Stimulated activated CD8-positive, alpha-beta memory T cell treated with anti-CD3 and anti-CD28 coated beads, Interleukin-15, amount 100 ng/mL, for 48 hours (primary cell): ENCODE measurements at regions not wholly inside any gene's neighbourhood (a gene's known extent, or its start where the extent isn't known, plus 50 kb on each side); places are given as distances from the start of the nearest gene placed in this dataset.
A peak's percentile ranks its signal among the peaks of the same experiment; 100 is the strongest.
"Not testable (repeated sequence)": the region's sequence is repeated elsewhere in the genome, so short reads cannot be mapped to it uniquely, and the experiment has no call there.

Experiments used
- DNase-seq, 2 donors: peaks; one replicate each; pipeline ENCODE4 v3.0.0-alpha.2; 2020; ENCODE audit warnings: low read depth in 2 of 2

DNA sequence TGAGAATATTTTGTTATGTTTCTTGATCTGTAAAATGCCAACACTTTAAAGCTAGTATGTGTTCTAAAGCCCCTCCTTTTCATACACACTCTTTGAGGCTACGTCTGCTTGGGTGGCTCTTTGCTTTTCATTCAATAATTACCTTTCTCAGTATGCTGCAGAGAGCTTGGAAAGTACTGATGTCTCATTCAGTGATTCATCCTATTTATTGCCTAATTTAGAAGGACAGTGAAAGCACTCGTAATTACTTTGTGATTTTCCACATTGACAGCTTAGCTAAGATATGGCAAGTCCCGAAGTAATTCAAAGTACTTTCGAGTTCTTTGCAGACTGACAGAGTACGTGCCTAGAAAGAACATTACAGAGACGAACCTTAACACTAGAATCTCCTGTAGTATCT is 57.2 kb downstream of the BMP15 start:
- DNase-seq: no peak

DNA sequence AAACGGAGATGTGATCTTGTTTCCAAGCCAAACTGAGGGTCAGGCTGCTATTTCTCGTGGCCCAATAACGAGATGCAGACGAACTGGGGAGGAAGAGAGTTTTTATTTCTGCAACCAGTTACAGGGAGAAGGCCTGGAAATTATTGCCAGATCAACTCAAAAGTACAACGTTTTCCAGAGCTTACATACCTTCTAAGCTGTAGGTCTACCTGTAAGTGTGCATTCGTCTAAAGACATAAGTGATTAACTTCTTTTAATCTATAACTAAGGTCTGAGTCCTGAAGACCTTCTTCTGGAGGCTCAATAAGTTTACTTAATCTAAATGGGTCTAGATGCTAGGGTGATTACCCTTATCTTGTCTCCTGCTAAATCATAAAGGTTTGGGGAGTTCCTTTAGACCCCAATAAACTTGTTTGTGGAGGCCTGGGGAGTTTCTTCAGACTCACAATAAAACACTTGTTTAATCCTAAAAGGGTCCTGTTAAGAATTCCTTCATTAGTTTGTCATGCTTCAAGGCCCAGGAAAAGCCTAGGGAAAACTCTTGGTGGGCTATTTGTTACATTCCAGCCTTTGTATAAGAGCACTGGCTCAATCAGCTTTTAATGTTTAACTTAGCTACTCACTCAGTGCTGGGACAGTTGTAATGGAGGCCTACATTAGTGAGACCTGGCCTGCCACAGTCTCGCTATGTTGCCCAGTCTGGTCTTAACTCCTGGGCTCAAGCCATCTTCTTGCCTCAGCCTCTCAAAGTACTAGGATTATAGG is 58.5 kb downstream of the BMP15 start:
- not testable (repeated sequence) for DNase-seq

DNA sequence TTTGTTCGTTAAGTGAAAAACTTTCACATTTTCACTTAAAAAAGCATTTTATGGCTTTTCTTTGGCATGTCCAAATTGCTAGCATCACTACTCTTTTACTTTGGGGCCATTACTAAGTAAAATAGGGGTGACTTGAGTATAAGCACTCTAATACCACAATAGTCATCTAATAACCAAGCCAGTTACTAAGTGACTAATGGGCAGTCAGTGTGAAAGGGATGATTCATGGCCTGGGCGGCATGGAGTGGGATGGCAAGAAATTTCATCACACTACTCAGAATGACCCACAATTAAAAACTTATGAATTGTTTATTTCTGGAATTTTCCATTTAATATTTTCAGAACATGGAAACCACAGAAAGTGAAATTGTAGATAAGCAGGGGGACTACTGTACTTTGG is 60.9 kb downstream of the BMP15 start:
- DNase-seq: no peak

DNA sequence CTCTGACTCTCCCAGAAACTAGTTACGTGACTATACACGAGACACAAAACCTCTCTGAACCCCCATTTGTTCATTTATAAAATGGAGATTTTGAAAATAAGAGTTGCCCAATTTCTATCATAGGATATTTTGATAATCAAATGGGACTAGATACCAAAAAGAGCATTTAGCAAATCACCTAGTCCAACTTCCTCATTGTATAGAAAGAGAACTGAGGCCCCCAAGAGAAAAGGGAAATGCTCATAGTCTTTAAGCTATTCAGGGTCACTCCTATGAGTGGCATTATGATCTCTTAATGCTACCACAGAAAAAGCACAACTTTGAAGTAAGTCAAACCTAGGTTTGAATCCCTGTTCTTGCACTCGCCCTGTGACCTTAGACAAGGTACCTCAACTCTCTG is 62.7 kb downstream of the BMP15 start:
- DNase-seq: no peak

DNA sequence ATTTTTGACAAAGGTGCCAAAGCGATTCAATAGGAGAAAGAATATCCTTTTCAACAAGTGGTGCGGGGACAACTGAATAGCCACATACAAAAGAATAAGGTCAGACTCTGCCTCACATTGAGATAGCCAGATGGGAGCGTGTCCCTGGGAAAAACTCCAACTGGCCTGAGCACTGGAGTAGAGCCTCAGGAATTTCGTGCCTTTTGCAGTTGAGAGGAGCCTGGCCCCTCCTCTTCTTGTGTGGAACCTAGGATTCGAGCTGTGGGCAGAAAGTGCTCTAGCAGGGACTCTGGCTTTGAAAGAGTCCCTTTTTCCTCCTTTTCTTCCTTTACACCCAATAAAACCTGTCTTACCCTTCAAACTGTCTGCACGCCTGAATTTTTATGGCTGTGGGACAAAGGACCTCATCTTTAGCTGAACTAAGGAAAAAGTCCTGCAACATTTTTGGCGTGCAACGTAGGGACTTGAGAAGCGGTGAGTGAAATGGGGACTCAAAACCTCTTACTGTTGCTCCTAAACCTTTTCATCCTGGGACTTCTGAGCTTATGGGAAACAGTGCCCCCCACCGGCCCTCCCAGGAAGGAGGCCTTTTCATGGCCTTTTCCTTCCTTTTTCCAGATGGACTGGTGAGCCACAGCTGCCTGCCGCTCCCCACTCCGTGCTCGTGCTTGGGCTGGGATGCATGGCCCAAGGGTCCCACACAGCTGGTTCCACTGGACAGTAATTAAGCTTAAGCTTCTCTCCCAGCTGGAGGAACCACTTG is 68.6 kb downstream of the BMP15 start:
- no peak for DNase-seq

DNA sequence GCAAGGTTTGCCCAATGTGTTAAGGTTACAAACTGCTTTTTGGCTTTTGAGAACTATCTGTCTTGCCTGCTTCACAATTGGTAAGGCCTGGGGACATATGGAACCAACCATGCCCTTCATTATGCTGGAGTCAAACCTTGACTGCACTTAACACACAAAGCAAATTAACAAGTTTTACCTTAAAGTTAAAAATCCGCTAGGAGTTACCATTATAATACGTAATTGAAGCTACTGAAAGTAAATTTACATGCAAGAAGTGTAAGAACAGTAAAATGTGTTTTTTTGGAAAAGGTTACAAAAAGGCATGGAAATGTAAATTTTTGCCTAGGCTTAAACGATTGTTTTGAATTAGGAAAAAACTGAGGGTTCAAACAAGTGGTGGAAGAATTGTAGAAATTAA is 69.7 kb downstream of the BMP15 start:
- no peak for DNase-seq

DNA sequence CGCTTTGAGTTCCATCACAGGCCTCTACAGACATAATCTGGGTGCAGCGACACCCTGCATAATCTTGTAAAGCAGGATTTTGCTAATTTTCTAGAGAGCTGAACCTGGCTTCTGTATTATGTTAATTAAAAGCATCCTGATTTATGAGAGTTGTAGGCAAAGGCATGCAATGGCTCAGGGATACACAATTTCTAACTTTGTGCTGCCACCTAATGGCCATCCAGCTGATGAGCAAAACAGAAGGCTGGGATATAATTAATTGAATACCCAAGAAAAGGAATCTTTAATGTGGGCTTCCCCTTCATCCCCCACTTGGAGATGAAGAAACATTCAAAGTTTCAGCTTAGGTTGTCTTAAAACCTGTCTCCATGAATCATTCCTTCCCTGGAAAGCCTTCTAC is 78.1 kb downstream of the BMP15 start:
- no peak for DNase-seq

DNA sequence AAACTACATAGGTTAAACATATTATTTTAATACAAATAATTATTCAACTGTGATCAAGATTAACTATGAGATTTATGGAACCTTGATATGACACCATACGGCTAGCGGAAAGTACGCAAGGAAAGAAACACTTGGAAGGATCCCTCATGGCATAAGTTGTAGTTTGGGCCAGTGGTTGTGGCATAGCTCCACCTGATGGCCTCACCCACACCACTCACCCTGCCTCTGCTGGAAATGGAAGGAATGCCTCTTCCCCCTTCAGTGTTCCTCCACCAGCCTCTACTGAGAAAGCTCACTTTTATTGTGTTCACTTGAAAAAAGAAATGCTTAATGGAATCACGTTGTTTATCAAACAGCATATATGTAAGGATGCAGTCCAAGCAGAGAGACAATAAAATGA is 86.4 kb downstream of the BMP15 start:
- DNase-seq: no peak

DNA sequence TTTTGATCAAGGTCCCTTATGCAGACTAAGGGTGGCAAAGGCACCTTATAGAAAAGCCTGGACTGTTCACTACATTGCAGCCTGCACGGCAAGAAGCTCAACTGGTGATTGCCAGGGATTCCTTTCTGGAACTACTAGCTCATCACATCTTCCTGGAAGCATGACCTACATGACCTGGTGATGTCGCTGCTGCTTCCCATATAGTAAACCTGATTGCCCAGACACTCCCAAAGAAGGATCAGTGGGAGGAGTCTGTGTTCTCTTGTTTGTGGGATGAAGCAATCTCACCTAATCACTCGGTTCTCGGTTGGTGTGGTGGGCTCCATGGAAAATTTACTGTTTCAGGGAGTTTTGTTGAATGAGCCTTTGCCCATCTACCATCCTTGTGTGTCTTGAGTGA is 89.8 kb downstream of the BMP15 start:
- DNase-seq: not testable (repeated sequence)

DNA sequence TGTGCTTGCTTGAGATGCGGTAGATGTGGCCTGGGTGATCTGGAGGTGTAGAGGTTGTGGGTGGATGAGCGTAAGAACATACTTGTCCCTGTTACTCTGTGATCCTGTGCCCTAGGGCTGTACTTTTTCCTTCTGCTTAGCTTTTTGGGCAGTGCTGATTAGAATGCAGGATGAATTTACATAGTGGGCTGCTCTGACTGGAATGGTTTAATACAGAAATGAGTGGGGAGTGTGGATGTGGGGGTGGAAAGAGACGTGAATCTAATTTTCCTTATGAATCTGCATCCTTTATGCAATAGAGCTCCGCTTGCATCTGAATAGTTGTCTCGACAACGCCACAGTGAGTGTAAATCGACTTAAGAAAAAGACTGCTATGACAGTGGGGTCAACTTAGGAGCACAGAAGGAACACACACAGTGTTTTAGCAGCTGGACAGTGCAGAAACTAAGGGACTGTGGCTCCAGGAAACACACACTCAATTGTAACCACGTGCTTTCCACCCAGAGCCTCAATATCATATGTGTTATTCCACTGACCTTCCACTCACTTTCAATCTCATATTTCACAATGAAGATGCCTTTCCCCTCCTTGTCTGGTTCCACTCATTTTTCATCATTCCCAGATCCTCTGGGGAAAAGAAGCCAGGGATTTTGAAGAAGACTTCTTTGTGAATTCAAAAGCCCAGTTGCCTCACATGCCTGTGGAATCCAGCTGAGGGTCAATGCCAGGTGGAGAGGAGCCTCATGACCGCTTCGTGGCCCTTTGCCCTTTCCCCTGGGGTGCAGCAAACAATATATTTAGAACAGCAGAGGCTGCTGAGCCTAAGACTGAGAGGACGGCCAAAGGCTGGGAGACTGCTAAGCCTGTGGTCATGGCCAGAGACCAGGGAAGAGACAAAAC is 91.4 kb downstream of the BMP15 start:
- not testable (repeated sequence) for DNase-seq

DNA sequence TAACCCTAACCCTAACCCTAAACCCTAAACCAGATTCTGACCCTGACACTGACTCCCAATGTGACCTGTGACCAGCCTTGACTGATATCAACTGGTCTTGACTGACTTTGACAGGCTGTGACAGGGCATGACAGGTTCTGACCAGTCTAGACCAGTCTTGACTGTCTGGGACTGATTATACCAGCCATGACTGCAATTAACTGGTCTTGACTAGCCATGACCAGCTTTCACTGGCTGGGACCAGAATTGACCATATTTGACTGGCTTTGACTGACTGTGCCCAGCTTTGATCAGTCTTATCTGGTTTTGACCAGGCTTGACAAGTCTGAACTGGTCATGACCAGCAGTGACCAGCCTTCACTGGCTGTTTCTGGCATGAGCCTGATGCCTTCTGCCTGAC is 95.5 kb downstream of the BMP15 start:
- no peak for DNase-seq

DNA sequence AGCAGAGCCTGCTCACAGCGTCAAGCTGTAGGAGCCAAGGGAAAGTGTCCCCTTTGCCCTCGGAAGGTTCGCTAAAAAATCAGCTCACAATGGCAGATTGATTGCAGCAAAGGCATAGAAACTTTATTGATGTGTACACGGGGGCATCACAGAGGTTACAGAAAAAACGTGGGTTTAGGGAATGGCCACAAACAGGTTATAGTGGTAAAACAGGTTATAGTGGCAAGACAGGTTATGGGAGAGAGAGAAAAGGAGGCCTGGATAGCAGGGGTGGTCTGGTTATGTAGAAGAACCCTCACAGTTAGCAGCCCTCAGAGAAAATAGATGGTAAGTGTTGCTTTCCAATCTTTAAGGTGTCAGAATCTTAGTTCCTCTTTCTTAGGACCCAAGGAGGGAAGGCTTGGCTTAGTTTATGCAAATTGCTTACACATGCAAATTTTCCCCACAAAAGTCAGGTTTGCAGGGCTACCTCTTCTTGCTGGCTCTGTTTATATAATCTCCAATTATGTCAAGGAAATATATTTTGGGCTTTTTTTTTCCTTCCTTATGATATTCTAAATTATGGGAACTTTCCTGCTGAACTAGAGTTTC is 113.7 kb downstream of the BMP15 start:
- DNase-seq: no peak

DNA sequence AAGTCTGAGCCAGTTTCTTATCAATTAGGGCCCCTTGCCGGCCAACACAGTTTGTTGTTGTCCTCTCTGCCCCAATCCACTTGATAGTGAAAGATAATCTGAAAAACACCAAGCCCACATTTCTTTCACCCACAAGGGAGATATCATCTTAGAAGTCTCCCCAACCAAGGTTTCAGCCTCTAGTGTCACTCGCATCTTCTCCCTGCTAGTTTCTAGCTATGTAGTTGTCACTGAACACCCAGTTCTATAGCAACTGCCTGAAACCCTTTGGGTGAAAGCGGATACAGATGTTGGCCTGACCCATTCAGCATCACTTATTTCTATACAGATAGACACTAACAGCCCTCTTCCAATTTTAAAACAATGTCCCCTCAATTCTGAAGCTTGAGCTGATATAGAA is 116.3 kb downstream of the BMP15 start:
- DNase-seq: no peak

DNA sequence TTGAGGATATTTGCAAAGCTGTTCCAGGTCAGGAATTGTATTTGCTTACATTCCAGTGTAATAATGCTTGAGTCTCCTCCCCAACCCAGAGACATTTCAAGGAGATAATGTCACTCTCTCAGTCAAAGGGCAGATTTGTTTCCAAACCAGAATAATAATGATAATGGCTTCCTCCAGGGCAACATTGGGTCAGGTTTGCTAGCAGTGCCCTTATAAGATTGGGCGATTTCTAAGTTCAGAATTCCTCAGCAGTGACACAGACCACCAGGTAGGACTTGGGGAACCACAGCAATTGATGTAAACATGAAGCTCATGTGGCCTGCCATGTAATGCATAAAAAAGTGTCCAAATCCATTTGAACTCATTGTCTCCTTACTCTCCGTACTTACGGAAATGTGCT is 125.2 kb downstream of the BMP15 start:
- no peak for DNase-seq

DNA sequence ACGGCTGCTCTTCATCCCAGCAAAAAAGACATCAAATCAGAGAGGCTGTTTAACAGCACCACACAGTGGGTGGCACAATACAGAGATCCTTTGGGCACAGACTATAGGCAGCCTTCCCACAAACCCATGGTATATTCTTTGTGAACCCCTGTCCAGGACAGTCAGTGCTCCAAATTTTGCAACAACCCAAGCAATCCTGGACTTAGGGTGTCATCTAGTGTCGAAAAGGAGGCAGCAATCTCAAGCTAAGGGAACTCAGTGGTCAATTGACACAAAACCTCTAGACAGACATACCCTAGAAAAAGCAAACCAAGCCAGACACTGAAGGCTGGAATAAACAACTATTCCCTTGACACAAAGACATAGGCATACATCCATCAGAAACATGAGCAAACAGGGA is 137.4 kb downstream of the BMP15 start:
- DNase-seq: no peak

DNA sequence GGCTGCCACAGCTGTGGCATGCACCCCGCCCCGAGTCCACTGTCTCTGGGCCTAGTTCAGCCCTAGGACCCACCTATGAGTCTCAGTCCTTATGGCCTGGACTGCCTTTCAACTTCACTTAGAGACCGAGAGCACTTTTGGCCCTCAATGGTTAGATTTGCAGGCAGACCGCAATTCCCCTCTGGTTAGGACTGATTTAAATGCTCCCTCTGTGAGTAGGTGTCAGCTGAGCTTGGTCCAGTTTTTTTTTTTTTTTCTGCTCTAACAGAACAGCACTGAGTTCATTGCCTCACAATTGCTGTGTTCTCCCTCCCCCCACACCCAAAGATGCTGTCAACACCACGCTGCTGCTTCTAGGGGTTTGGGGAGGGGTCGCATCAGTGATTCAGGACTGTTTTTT is 143.2 kb downstream of the BMP15 start:
- no peak for DNase-seq

DNA sequence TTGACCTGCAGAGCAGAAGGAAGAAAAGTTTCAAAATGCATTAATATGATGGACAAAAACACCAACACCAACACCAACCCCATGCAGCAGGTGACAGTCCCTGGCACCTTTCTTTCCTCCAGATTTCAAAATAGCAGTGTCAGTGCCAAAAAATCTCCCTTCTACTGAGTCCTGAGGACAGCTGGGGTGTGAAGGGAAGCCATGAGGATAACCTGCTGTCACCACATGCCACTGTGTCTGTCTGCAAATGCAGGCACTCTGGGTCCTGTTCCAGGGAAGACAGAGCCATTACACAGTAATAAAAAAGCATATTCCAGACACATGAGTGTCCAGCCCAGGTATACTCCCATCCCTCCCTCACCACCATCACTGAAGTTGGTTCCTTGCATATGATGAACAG is 187.5 kb downstream of the BMP15 start:
- no peak for DNase-seq

DNA sequence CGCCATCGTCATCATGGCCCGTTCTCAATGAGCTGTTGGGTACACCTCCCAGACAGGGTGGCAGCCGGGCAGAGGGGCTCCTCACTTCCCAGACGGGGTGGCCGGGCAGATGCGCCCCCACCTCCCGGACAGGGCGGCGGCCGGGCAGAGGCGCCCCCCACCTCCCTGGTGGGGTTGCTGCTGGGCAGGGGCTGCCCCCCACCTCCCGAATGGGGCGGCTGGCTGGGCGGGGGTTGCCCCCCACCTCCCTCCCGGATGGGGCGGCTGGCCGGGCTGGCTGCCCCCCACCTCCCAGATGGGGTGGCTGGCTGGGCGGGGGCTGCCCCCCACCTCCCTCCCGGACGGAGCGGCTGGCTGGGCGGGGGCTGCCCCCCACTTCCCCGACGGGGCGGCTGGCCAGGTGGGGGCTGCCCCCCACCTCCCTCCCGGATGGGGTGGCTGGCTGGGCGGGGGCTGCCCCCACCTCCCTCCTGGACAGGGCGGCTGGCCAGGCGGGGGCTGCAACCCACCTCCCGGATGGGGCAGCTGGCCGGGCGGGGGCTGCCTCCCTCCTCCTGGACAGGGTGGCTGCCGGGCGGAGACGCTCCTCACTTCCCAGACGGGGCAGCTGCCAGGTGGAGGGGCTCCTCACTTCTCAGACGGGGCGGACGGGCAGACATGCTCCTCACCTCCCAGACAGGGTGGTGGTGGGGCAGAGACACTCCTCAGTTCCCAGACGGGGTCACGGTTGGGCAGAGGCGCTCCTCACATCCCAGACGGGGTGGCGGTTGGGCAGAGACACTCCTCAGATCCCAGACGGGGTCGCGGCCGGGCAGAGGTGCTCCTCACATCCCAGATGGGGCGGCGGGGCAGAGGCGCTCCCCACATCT is 208.8 kb downstream of the BMP15 start:
- not testable (repeated sequence) for DNase-seq

DNA sequence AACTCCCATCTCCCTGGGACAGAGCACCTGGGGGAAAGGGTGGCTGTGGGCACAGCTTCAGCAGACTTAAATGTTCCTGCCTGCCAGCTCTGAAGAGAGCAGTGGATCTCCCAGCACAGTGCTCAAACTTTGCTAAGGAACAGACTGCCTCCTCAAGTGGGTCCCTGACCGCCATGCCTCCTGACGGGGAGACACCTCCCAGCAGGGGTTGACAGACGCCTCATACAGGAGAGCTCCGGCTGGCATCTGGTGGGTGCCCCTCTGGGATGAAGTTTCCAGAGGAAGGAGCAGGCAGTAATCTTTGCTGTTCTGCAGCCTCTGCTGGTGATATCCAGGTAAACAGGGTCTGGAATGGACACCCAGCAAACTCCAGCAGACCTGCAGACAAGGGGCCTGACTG is 206.9 kb upstream of the NUDT10 start:
- DNase-seq: not testable (repeated sequence)

DNA sequence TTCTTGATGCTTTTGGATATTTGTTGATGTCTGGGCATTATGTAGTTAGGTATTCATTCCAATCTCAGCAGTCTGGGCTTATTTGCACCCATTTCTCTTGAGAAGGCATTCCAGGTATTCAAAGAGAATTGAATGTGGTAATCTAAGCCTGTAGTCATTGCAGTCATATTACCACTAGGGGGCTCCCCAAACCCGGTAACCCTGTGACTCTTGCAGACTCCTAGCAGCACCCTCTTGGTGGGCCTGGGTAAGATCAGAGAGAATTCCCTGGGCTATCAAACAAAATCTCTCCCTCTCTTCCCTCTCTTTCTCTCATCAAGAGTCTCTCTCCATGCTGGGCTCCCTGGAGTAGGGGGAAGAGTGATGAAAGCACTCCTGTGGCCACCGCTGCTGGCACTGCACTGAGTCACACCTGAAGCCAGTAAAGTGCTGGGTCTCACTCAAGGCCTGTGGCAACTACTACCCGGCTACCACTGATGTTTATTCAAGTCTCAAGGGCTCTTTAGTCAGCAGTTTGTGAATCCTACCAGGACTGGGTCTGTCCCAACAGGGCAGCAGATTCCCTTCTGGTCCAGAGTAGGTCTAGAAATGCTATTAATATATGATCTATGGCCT is 187.7 kb upstream of the NUDT10 start:
- peak in 1 of 2 donors; percentile 12 for DNase-seq

DNA sequence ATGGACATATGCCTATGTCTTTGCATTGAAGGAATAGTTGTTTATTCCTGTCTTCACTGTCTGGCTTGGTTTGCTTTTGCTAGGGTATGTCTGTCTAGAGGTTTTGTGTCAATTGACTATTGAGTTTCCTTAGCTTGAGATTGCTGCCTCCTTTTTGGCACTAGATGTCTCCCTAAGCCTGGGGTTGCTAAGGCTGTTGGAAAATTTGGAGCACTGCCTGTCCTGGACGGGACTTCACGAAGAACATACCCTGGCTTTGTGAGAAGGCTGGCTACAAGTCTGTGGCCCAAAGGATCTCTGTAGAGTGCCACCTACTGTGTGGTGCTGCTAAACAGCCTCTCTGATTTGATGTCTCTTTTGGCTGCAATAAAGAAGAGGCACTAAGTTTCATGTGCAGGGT is 183.8 kb upstream of the NUDT10 start:
- DNase-seq: no peak
